ENCODE measurements at regions not wholly inside any gene's neighbourhood (a gene's known extent, or its start where the extent isn't known, plus 50 kb on each side); places are given as distances from the start of the nearest gene placed in this dataset.

DNA sequence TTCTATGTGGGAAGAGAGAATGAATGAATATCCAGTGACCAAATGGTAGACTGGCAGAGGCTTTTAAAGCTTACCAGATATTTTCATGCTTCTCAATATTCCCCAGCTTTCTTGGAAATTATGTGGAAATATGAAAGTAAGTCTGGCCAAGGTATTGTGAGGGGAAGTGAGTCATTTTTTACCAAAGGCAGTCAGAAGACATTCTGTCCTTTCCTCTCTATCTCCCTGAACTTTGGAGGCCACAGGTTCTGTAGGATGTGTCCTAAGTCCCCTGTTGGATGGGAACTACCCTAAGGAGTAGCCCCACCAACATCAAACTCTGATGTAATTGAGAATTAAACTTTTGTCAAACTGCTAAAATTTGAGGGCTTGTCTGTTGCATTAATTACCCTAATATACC lies 593.8 kb upstream of the NRSN1 start:
- BruUV-seq (replicated peaks), result no TSS peak
- no peak overlapping the region for H3K4me2 ChIP-seq (ENCODE audit: low read depth, low read length)
- H3K56ac ChIP-seq (ENCODE audit: extremely low read depth, insufficient read depth, low read length), result no peak overlapping the region

More for the DNA sequence above, 593.8 kb upstream of the NRSN1 start:
- Histone ChIP-seq H3K27me3 (ENCODE audit: control insufficient read depth, insufficient read depth, low read length) (no peaks in the 10 kb centered on the region), H2BK20ac (ENCODE audit: low read depth, low read length) (no peak overlapping the region), H4K5ac (ENCODE audit: low read depth, low read length) (no peak overlapping the region), H3K4me3 (ENCODE audit: insufficient read depth, low read depth, low read length) (no peak overlapping the region), H3K14ac (replicated peaks; ENCODE audit: low read depth, low read length) (no peak overlapping the region), H3K36me3 (ENCODE audit: control insufficient read depth, insufficient read depth, low read length) (no peaks in the 10 kb centered on the region), H3K4me1 (ENCODE audit: control insufficient read depth, insufficient read depth, low read length) (no peaks in the 10 kb centered on the region), H3K23ac (ENCODE audit: low read depth, low read length) (no peak overlapping the region), H3K4ac (ENCODE audit: low read depth, low read length) (no peak overlapping the region), H4K8ac (ENCODE audit: low read depth in 2 of 2, low read length in 2 of 2) (no peak overlapping the region), H4K91ac (ENCODE audit: insufficient read depth, low read depth, low read length) (no peak overlapping the region), H3K9ac (ENCODE audit: low read depth, low read length) (no peak overlapping the region), H3K27ac (ENCODE audit: insufficient read depth, low read length) (no peak overlapping the region), H4K20me1 (ENCODE audit: insufficient read depth, low read length) (no peaks in the 10 kb centered on the region), H3K9me1 (ENCODE audit: insufficient read depth, low read length) (no peaks in the 10 kb centered on the region), H2BK5ac (ENCODE audit: low read depth, low read length, poor library complexity, severe bottlenecking) (no peak overlapping the region), H2BK120ac (ENCODE audit: low read depth, low read length) (no peak overlapping the region), H2BK15ac (ENCODE audit: low read depth, low read length) (no peak overlapping the region), H2AFZ (replicated peaks; ENCODE audit: low read length, poor library complexity) (no peak overlapping the region), H2AK5ac (ENCODE audit: low read depth, low read length) (no peak overlapping the region), H3K18ac (ENCODE audit: low read depth, low read length) (no peak overlapping the region), H2AK9ac (replicated peaks; ENCODE audit: low read depth, low read length, poor library complexity) (no peak overlapping the region), H3K9me3 (ENCODE audit: control insufficient read depth, insufficient read depth, low read length) (no peaks in the 10 kb centered on the region), H3K79me1 (ENCODE audit: low read depth in 1 of 2, low read length in 2 of 2) (no peaks in the 10 kb centered on the region)
- DNase-seq (no peak), ATAC-seq (ENCODE audit: low read depth) (no peak)
- ChIA-PET POLR2A (ENCODE audit: unreplicated experiment) (no interaction called here), CTCF (no interaction called here)
- dilution Hi-C loops (cut with HindIII; ENCODE audit: low sequenced_read_pairs, unreplicated experiment), result no loop called here
- TF ChIP-seq BHLHE40 (IDR thresholded peaks at IDR 0.05; ENCODE audit: low read depth, low read length), result no peak
- TF ChIP-seq SMC3 (IDR thresholded peaks at IDR 0.05; ENCODE audit: low read depth, low read length), result no peak
- TF ChIP-seq MAFK (IDR thresholded peaks at IDR 0.05; ENCODE audit: low read depth, low read length), result no peak
- no peak for TF ChIP-seq POLR2A (IDR thresholded peaks at IDR 0.05; ENCODE audit: low read depth, low read length)
- in situ Hi-C loops (cut with MboI; ENCODE audit: low sequenced_read_pairs), result no loop called here
- intact Hi-C loops (cut with micrococcal nuclease), result no loop called here
